Pancreas (tissue), 10 donors: ENCODE measurements at regions not wholly inside any gene's neighbourhood (a gene's known extent, or its start where the extent isn't known, plus 50 kb on each side); places are given as distances from the start of the nearest gene placed in this dataset.

Source experiments
- ATAC-seq, 4 donors: fragments of 200-7000 bp; cut with Tn5 transposase; one replicate each; pipeline versions ENCODE4 v1.8.0 to v1.9.1; 2020; ENCODE audit warnings: mild to moderate bottlenecking in 4 of 4, moderate library complexity in 4 of 4
- DNase-seq, 6 donors: peaks; one replicate each; pipeline ENCODE4 v3.0.0-alpha.2; 2020
- FAIRE-seq: peaks from 2 replicates; lab custom pipeline; 2012; peaks lifted over from hg19 to GRCh38; lab: Jason Lieb, UNC
- H3K27ac ChIP-seq, 4 donors: fragments of 200-600 bp; sonication (generic); 1 replicate in 3 of 4; 2 replicates in 1 of 4; pipeline versions ENCODE4 v1.5.0 to v1.8.0; 2020
- H3K27me3 ChIP-seq, 4 donors: fragments of 200-600 bp; one replicate each; pipeline ENCODE4 v1.8.0; 2021
- H3K36me3 ChIP-seq, 3 donors: fragments of 200-600 bp; sonication (generic) in 1 of 3; one replicate each; pipeline versions ENCODE4 v1.5.0 to v1.8.0; 2020 to 2021
- H3K4me1 ChIP-seq, 3 donors: fragments of 200-600 bp; one replicate each; pipeline ENCODE4 v1.8.0; 2021
- H3K4me3 ChIP-seq, 4 donors: fragments of 200-600 bp; sonication (generic) in 2 of 4; one replicate each; pipeline versions ENCODE4 v1.5.0 to v1.8.0; 2020 to 2021
- H3K9me3 ChIP-seq, 4 donors: fragments of 200-600 bp; one replicate each; pipeline ENCODE4 v1.8.0; 2021
- WGBS, 2 donors: extraction: QIAGEN DNeasy Blood & Tissue Kit; methylation state at CpG; one replicate each; pipeline ENCODE4 v1.1.7; 2013; 5-methylcytosine and 5-hydroxymethylcytosine counted together
- intact Hi-C, 3 donors: fragments of 100-400 bp; cut with DNase I; formaldehyde crosslinking; loops; one replicate each; pipeline versions ENCODE4 v1.11.1 to v1.14.2; 2022
- TF ChIP-seq, protein P1 (sequence below), 4 donors: fragments of 200-600 bp; sonication (generic) in 3 of 4; IDR thresholded peaks; one replicate each; pipeline versions ENCODE4 v1.5.0 to v1.8.0; 2021; ENCODE audit warnings: antibody characterized with exemption in 4 of 4
- donor health status: healthy with polysubstance abuse.
- donor health status: DM: no; HTN: no; CAD: no; lungs with moderate emphysema.
- donor health status: DM: no; HTN: no; CAD: no.
- donor health status: control.
- donor health status: control.
- donor health status: Bipolar disorder and iron deficiency.
- donor health status: DM: yes; HTN: yes; CAD: no.
- donor health status: DM: no; HTN: no; CAD: no.
- donor health status: DM: no; HTN: no; CAD: no.
- donor health status: DM: yes; HTN: yes; CAD: no.

DNA sequence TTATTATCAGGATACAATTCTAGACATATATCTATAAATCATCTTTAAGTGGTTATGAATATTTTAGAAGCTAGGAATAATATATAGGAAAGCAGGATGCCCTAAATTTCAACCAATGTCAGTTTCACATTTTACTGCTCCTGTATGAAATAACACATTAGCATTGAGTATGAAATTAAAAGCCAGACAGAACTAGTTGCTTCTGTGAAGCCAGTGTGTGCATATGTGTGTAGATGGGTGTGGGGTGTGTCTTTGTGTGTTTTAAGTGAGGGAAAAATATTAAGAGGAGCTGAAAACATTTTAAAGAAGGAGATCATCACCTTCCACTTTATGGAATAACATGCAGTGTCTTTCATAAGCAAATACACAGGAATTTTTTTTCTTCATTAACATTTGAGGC lies 271.4 kb upstream of the RORA start:
- no peak overlapping the region for H3K4me3 ChIP-seq
- H3K27me3 ChIP-seq, result peaks cover 0 to 6% (median 0%) of the 10 kb centered on the region in 4 donors
- H3K36me3 ChIP-seq, result no peaks in the 10 kb centered on the region
- intact Hi-C loops, result no loop called here
- no peaks in the 10 kb centered on the region for H3K4me1 ChIP-seq
- no peak for ATAC-seq
- TF ChIP-seq, protein P1, sequence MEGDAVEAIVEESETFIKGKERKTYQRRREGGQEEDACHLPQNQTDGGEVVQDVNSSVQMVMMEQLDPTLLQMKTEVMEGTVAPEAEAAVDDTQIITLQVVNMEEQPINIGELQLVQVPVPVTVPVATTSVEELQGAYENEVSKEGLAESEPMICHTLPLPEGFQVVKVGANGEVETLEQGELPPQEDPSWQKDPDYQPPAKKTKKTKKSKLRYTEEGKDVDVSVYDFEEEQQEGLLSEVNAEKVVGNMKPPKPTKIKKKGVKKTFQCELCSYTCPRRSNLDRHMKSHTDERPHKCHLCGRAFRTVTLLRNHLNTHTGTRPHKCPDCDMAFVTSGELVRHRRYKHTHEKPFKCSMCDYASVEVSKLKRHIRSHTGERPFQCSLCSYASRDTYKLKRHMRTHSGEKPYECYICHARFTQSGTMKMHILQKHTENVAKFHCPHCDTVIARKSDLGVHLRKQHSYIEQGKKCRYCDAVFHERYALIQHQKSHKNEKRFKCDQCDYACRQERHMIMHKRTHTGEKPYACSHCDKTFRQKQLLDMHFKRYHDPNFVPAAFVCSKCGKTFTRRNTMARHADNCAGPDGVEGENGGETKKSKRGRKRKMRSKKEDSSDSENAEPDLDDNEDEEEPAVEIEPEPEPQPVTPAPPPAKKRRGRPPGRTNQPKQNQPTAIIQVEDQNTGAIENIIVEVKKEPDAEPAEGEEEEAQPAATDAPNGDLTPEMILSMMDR (IDR thresholded peaks at IDR 0.05), result no peak
- H3K27ac ChIP-seq, result no peak overlapping the region
- H3K9me3 ChIP-seq, result no peaks in the 10 kb centered on the region
- DNase-seq, result no peak
- no peak for FAIRE-seq

DNA sequence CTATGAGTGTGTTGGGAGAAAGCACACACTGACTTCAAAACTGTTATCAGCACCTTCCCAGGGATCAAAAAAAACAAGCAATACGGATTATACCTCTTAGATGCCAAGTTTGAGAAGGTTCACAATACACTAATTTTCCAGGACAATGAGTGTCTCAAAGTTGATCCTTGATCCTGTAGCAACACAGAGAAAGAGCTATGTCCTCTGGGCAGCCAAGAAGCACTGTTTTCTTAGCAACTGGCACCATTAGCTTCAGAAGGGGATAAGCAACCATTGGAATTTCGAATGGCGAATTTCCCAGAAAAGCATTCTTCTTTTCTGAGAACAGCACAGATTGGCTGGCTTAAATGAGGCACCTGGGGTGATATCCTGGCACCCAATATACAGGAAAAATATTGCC lies 270.3 kb upstream of the RORA start:
- ATAC-seq, result no peak
- intact Hi-C loops, result no loop called here
- H3K36me3 ChIP-seq, result no peaks in the 10 kb centered on the region

DNA sequence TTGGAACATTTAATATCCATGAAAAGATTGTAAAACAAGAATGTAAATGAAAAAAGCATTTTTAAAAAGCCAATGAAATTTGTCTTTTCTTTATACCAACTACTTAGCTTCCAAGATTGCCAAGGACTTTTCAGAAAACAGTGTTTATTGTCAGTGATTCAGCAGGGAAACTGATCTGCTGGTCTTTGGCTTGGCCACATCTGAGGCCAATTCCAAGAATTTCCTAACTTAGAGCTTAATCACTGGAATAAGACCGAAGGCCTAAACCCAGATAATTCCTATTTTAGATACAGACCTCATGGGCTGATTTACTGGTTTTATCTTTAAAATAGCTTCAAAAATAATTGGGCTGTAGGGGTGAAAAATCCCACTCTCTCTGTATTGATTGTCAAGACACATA lies 260.5 kb upstream of the RORA start:
- intact Hi-C loops, result no loop called here
- H3K27me3 ChIP-seq, result no peaks in the 10 kb centered on the region
- H3K36me3 ChIP-seq, result no peaks in the 10 kb centered on the region
- H3K4me3 ChIP-seq, result no peak overlapping the region
- no peaks in the 10 kb centered on the region for H3K4me1 ChIP-seq
- no peaks in the 10 kb centered on the region for H3K9me3 ChIP-seq
- DNase-seq, result no peak
- ATAC-seq, result no peak
- 64 to 69% methylated on average over 1 of the region's 1 CpG for WGBS, 2 donors
- no peak for FAIRE-seq
- H3K27ac ChIP-seq, result no peak overlapping the region
- TF ChIP-seq, protein P1 (IDR thresholded peaks at IDR 0.05), result no peak

More for the DNA sequence above, 270.3 kb upstream of the RORA start:
- 58 to 77% methylated on average over 3 of the region's 3 CpGs for WGBS, 2 donors
- TF ChIP-seq, protein P1 (IDR thresholded peaks at IDR 0.05), result no peak
- H3K27ac ChIP-seq, result no peak overlapping the region
- H3K27me3 ChIP-seq, result peaks cover 0 to 6% (median 0%) of the 10 kb centered on the region in 4 donors
- no peak overlapping the region for H3K4me3 ChIP-seq
- no peak for FAIRE-seq
- no peaks in the 10 kb centered on the region for H3K4me1 ChIP-seq
- no peak for DNase-seq
- H3K9me3 ChIP-seq, result no peaks in the 10 kb centered on the region

DNA sequence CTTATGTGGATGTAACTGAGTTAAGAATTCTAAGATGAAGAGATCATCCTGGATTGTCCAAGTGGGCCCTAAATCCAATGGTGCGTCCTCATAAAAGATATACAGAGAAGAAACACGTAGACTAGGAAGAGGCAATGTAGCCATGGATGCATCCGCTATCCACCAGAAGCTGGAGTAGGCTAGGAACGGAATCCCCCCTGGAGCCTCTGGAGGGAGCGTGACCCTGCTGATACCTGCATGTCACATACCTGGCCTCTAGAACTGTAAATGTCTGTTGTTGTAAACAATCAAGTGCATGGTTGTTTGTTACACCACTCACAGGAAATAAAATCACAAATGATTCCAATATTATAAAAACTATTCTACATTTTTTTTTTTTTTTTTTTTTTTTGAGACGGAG lies 254.5 kb upstream of the RORA start:
- FAIRE-seq, result no peak
- WGBS, 2 donors, result 95 to 97% methylated on average over 5 of the region's 6 CpGs

DNA sequence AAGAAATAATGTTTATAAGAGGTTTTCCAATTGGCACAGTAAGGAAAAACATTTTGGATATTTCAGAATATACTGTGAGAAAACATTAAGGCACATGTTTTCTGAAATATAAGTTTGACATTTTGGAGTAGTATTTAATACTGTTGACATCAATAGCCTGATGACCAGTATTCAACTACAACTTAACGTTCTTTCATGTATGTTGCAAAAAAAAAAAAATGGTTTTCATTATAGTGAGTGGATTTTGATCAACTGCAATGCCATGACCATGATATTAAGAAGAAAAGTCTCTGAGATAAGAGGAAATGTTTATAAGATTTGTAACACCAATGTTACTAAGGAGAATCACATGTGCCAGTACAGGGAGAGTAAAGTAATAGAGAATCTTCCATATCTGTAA lies 252.8 kb upstream of the RORA start:
- H3K36me3 ChIP-seq, result no peaks in the 10 kb centered on the region
- H3K9me3 ChIP-seq, result no peaks in the 10 kb centered on the region
- no peak overlapping the region for H3K27ac ChIP-seq
- no peaks in the 10 kb centered on the region for H3K4me1 ChIP-seq
- H3K4me3 ChIP-seq, result no peak overlapping the region
- ATAC-seq, result no peak
- TF ChIP-seq, protein P1 (IDR thresholded peaks at IDR 0.05), result no peak
- intact Hi-C loops, result no loop called here
- no peak for FAIRE-seq
- 78 to 91% methylated on average over 1 of the region's 1 CpG for WGBS, 2 donors
- no peak for DNase-seq
- H3K27me3 ChIP-seq, result no peaks in the 10 kb centered on the region

More for the DNA sequence above, 254.5 kb upstream of the RORA start:
- ATAC-seq (no peak), DNase-seq (no peak)
- TF ChIP-seq, protein P1 (IDR thresholded peaks at IDR 0.05), result no peak
- Histone ChIP-seq H3K27me3 (no peaks in the 10 kb centered on the region), H3K4me1 (no peaks in the 10 kb centered on the region), H3K9me3 (no peaks in the 10 kb centered on the region), H3K36me3 (no peaks in the 10 kb centered on the region), H3K4me3 (no peak overlapping the region), H3K27ac (no peak overlapping the region)
- intact Hi-C loops, result no loop called here
